ENCODE measurements at regions not wholly inside any gene's neighbourhood (a gene's known extent, or its start where the extent isn't known, plus 50 kb on each side); places are given as distances from the start of the nearest gene placed in this dataset.

DNA sequence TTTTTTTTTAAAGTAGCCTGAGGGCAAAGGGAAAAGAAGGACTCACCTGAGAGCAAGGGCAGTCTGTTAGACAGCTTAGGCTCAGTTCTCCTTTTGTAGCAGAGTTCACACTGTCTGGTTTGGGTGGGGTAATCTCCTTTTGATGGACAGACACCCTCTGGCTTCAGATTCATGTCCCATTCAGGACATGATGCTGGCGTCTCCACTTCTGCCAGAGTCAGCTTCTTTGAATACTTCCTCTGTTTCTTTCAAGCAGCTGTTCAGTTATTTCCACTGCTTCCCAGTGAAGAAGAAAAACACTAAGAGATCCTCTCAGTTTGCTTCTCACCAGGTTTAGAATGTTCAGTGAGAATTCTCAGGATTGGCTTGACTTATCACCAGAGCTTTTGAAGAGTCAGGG, 79.0 kb upstream of the HSD17B12 start:
- H3K27me3 ChIP-seq (ENCODE audit: insufficient read depth, low read depth, low read length), result no peaks in the 10 kb centered on the region
- no peak for TF ChIP-seq EP300 (conservative IDR thresholded peaks at IDR 0.05; ENCODE audit: poor library complexity, severe bottlenecking)
- no peak overlapping the region for H3K4me3 ChIP-seq (ENCODE audit: low read length)
- H3F3A ChIP-seq (ENCODE audit: insufficient read depth, low read length, poor library complexity, severe bottlenecking), result no peaks in the 10 kb centered on the region
- H3K4me2 ChIP-seq (ENCODE audit: low read length), result no peak overlapping the region
- H4K20me1 ChIP-seq (ENCODE audit: insufficient read depth), result no peaks in the 10 kb centered on the region
- H3K79me2 ChIP-seq (replicated peaks; ENCODE audit: insufficient read depth, low read length), result no peaks in the 10 kb centered on the region
- H3K27ac ChIP-seq (ENCODE audit: low read length), result no peak overlapping the region
- H3K9ac ChIP-seq (ENCODE audit: low read length), result no peak overlapping the region
- H3K36me3 ChIP-seq (ENCODE audit: insufficient read depth, low read length), result no peaks in the 10 kb centered on the region
- no peak overlapping the region for H2AFZ ChIP-seq (ENCODE audit: low read depth, low read length)
- H3K9me2 ChIP-seq (ENCODE audit: insufficient read depth, low read length), result no peaks in the 10 kb centered on the region
- H3K9me3 ChIP-seq (ENCODE audit: low read length), result no peaks in the 10 kb centered on the region

- no peak overlapping the region for H3K4me2 ChIP-seq (ENCODE audit: low read length)
- no peak overlapping the region for H3K9ac ChIP-seq (ENCODE audit: low read length)
- no peaks in the 10 kb centered on the region for H3K9me2 ChIP-seq (ENCODE audit: insufficient read depth, low read length)
- no peak overlapping the region for H3K27ac ChIP-seq (ENCODE audit: low read length)
- H3K4me3 ChIP-seq (ENCODE audit: low read length), result no peak overlapping the region
- no peaks in the 10 kb centered on the region for H3K79me2 ChIP-seq (replicated peaks; ENCODE audit: insufficient read depth, low read length)
- no peaks in the 10 kb centered on the region for H3K9me3 ChIP-seq (ENCODE audit: low read length)
- no peak overlapping the region for H2AFZ ChIP-seq (ENCODE audit: low read depth, low read length)
- no peaks in the 10 kb centered on the region for H3K36me3 ChIP-seq (ENCODE audit: insufficient read depth, low read length)
- H3F3A ChIP-seq (ENCODE audit: insufficient read depth, low read length, poor library complexity, severe bottlenecking), result no peaks in the 10 kb centered on the region
- no peak for TF ChIP-seq MXI1 (conservative IDR thresholded peaks at IDR 0.05; ENCODE audit: poor library complexity, severe bottlenecking)
- TF ChIP-seq, protein P1, sequence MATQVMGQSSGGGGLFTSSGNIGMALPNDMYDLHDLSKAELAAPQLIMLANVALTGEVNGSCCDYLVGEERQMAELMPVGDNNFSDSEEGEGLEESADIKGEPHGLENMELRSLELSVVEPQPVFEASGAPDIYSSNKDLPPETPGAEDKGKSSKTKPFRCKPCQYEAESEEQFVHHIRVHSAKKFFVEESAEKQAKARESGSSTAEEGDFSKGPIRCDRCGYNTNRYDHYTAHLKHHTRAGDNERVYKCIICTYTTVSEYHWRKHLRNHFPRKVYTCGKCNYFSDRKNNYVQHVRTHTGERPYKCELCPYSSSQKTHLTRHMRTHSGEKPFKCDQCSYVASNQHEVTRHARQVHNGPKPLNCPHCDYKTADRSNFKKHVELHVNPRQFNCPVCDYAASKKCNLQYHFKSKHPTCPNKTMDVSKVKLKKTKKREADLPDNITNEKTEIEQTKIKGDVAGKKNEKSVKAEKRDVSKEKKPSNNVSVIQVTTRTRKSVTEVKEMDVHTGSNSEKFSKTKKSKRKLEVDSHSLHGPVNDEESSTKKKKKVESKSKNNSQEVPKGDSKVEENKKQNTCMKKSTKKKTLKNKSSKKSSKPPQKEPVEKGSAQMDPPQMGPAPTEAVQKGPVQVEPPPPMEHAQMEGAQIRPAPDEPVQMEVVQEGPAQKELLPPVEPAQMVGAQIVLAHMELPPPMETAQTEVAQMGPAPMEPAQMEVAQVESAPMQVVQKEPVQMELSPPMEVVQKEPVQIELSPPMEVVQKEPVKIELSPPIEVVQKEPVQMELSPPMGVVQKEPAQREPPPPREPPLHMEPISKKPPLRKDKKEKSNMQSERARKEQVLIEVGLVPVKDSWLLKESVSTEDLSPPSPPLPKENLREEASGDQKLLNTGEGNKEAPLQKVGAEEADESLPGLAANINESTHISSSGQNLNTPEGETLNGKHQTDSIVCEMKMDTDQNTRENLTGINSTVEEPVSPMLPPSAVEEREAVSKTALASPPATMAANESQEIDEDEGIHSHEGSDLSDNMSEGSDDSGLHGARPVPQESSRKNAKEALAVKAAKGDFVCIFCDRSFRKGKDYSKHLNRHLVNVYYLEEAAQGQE (IDR thresholded peaks at IDR 0.05; ENCODE audit: borderline replicate concordance), result no peak
- no peak for TF ChIP-seq RAD21 (conservative IDR thresholded peaks at IDR 0.05)
- TF ChIP-seq POLR2AphosphoS5 (IDR thresholded peaks at IDR 0.05), result no peak
- no peak for TF ChIP-seq SMC3 (conservative IDR thresholded peaks at IDR 0.05; ENCODE audit: poor library complexity)
- TF ChIP-seq TAF1 (IDR thresholded peaks at IDR 0.05; ENCODE audit: low read depth), result no peak
- TF ChIP-seq CTCF (IDR thresholded peaks at IDR 0.05; ENCODE audit: poor library complexity, severe bottlenecking), result no peak
- TF ChIP-seq EP300 (conservative IDR thresholded peaks at IDR 0.05; ENCODE audit: poor library complexity, severe bottlenecking), result no peak
- no peak for TF ChIP-seq EZH2 (IDR thresholded peaks at IDR 0.05; ENCODE audit: borderline replicate concordance, insufficient read depth, low read length, poor library complexity, severe bottlenecking)
- no peaks in the 10 kb centered on the region for H4K20me1 ChIP-seq (ENCODE audit: insufficient read depth)
- no peaks in the 10 kb centered on the region for H3K27me3 ChIP-seq (ENCODE audit: insufficient read depth, low read depth, low read length)
Observed at GRCh38 chr11:43602670-43603069, 77.9 kb upstream of the HSD17B12 start.

DNA sequence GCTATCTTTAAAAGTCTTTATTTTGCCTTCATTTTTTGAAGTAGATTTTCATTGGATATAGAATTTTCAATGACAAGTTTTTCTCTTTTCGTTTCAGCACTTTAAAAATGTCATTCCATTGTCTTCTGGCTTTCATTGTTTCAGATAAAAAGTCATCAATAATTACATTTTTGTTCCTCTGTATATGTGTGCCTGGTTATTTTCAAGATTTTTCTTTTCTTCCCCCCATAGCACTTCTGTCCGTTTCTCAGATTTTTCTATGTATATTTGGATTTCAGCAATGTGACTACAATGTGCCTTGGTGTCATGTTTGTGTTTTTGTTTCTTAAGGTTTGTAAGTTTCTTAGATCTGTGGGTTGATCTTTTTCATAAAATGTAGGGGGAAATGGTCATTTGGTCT, 66.3 kb upstream of the HSD17B12 start:
- no peak for TF ChIP-seq MXI1 (conservative IDR thresholded peaks at IDR 0.05; ENCODE audit: poor library complexity, severe bottlenecking)
- TF ChIP-seq EZH2 (IDR thresholded peaks at IDR 0.05; ENCODE audit: borderline replicate concordance, insufficient read depth, low read length, poor library complexity, severe bottlenecking), result no peak
- TF ChIP-seq SMC3 (conservative IDR thresholded peaks at IDR 0.05; ENCODE audit: poor library complexity), result no peak
- no peak for TF ChIP-seq EP300 (conservative IDR thresholded peaks at IDR 0.05; ENCODE audit: poor library complexity, severe bottlenecking)
- no peak for TF ChIP-seq POLR2AphosphoS5 (IDR thresholded peaks at IDR 0.05)
- TF ChIP-seq RAD21 (conservative IDR thresholded peaks at IDR 0.05), result no peak
- no peak for TF ChIP-seq TAF1 (IDR thresholded peaks at IDR 0.05; ENCODE audit: low read depth)
- TF ChIP-seq, protein P1 (IDR thresholded peaks at IDR 0.05; ENCODE audit: borderline replicate concordance), result no peak
- TF ChIP-seq CTCF (IDR thresholded peaks at IDR 0.05; ENCODE audit: poor library complexity, severe bottlenecking), result no peak
- no peak overlapping the region for H3K4me2 ChIP-seq (ENCODE audit: low read length)
- H3K4me3 ChIP-seq (ENCODE audit: low read length), result no peak overlapping the region
- H3K9me3 ChIP-seq (ENCODE audit: low read length), result peaks cover 10% of the 10 kb centered on the region
- no peaks in the 10 kb centered on the region for H3K27me3 ChIP-seq (ENCODE audit: insufficient read depth, low read depth, low read length)
- no peaks in the 10 kb centered on the region for H3K9me2 ChIP-seq (ENCODE audit: insufficient read depth, low read length)
- no peaks in the 10 kb centered on the region for H3F3A ChIP-seq (ENCODE audit: insufficient read depth, low read length, poor library complexity, severe bottlenecking)
- H3K9ac ChIP-seq (ENCODE audit: low read length), result no peak overlapping the region
- H4K20me1 ChIP-seq (ENCODE audit: insufficient read depth), result no peaks in the 10 kb centered on the region
- H3K36me3 ChIP-seq (ENCODE audit: insufficient read depth, low read length), result no peaks in the 10 kb centered on the region
- no peaks in the 10 kb centered on the region for H3K79me2 ChIP-seq (replicated peaks; ENCODE audit: insufficient read depth, low read length)
- H3K27ac ChIP-seq (ENCODE audit: low read length), result no peak overlapping the region
- no peak overlapping the region for H2AFZ ChIP-seq (ENCODE audit: low read depth, low read length)
